ENCODE measurements at regions not wholly inside any gene's neighbourhood (a gene's known extent, or its start where the extent isn't known, plus 50 kb on each side); places are given as distances from the start of the nearest gene placed in this dataset.
"Not testable (repeated sequence)": the region's sequence is repeated elsewhere in the genome, so short reads cannot be mapped to it uniquely, and the experiment has no call there.

DNA sequence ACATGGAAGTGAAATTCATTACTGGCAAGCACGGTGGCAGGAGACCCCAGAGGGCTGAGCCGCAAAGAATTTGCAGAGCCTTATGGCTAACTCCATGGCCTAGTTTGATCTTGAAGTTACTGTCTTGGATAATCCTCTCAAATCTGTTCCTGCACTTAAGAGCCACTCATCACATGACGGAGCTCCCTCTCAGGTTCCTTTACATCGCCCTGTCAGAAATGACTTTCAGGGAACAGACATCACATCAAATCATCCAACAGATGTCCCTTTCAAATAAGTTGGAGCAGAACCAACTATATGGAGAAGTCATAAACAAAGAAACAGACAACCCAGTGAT lies 328.8 kb upstream of the THBS1 start:
- TF ChIP-seq CTCF (IDR thresholded peaks at IDR 0.05; ENCODE audit: insufficient read depth, low read length, poor library complexity, severe bottlenecking), result no peak
- no peaks in the 10 kb centered on the region for H3K27me3 ChIP-seq (ENCODE audit: control insufficient read depth, insufficient read depth, low read length)
- DNase-seq (ENCODE audit: low read depth), result no peak
- no peaks in the 10 kb centered on the region for H3K36me3 ChIP-seq (ENCODE audit: control insufficient read depth, insufficient read depth, low read length)
- no peak overlapping the region for H3K4me3 ChIP-seq (ENCODE audit: low read depth, low read length)

GRCh38 chr15:39253552-39253951 lies 327.3 kb upstream of the THBS1 start:
- TF ChIP-seq CTCF (IDR thresholded peaks at IDR 0.05; ENCODE audit: insufficient read depth, low read length, poor library complexity, severe bottlenecking), result no peak
- Histone ChIP-seq H3K36me3 (ENCODE audit: control insufficient read depth, insufficient read depth, low read length) (no peaks in the 10 kb centered on the region), H3K27me3 (ENCODE audit: control insufficient read depth, insufficient read depth, low read length) (no peaks in the 10 kb centered on the region), H3K4me3 (ENCODE audit: low read depth, low read length) (no peak overlapping the region)
- no peak for DNase-seq (ENCODE audit: low read depth)

DNA sequence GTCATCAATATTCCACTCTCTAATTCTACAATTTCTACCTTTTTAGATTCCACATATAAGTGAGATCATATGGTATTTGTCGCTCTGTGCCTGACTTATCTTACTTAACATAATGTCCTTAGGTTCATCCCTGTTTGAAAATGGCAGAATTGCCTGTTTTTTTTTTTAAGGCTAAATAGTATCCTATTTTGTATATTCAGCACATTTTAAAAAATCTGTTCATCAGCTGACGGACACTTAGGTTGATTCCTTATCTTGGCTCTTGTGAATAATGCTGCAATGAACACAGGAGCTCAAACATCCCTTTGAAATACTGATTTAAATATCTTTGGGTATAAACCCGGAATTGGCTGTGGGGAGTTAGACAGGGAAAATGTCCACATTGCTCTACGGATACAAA lies 326.7 kb upstream of the THBS1 start:
- Histone ChIP-seq H3K4me3 (ENCODE audit: low read depth, low read length) (no peak overlapping the region), H3K36me3 (ENCODE audit: control insufficient read depth, insufficient read depth, low read length) (no peaks in the 10 kb centered on the region), H3K27me3 (ENCODE audit: control insufficient read depth, insufficient read depth, low read length) (no peaks in the 10 kb centered on the region)
- TF ChIP-seq CTCF (IDR thresholded peaks at IDR 0.05; ENCODE audit: insufficient read depth, low read length, poor library complexity, severe bottlenecking), result no peak
- no peak for DNase-seq (ENCODE audit: low read depth)

DNA sequence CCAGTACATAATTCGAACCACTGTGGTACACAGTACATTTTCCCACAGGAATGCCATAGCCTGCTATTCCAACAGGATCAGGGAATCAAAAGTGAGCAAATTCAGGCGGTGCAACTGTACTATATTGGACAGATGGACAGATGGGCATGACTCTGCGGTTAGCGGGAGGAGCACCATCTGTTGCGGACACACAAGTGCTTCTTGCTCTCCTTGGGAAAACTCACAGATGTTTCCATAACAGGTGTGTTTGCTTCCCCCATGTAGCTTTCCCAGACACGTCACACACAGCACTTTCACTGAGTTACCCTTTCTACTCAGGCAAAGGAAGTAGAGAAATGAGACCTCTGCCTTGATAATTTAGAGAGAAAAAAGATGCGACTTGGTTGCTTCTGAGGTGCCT lies 325.1 kb upstream of the THBS1 start:
- H3K27me3 ChIP-seq (ENCODE audit: control insufficient read depth, insufficient read depth, low read length), result no peaks in the 10 kb centered on the region
- no peak overlapping the region for H3K4me3 ChIP-seq (ENCODE audit: low read depth, low read length)
- no peak for DNase-seq (ENCODE audit: low read depth)
- TF ChIP-seq CTCF (IDR thresholded peaks at IDR 0.05; ENCODE audit: insufficient read depth, low read length, poor library complexity, severe bottlenecking), result no peak
- H3K36me3 ChIP-seq (ENCODE audit: control insufficient read depth, insufficient read depth, low read length), result no peaks in the 10 kb centered on the region

DNA sequence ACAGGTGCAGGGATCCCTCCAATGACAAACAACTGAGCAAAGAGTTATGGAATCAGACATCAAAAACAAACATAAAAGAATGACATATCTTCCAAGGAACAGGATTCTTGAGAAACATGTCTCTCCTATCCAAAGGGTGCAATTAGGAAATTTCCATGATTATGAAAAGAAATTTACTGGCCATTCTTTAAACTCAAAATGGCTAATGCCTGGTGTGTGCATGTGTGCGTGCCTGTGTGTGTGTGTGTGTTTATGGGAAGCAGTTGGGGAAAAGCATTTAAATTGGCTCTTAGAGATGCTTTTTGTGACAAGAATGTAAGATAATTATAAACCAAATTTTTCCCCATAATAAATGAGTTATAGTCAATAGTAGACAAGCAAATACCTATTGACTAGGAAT lies 320.5 kb upstream of the THBS1 start:
- DNase-seq (ENCODE audit: low read depth), result no peak
- H3K4me3 ChIP-seq (ENCODE audit: low read depth, low read length), result no peak overlapping the region
- H3K27me3 ChIP-seq (ENCODE audit: control insufficient read depth, insufficient read depth, low read length), result no peaks in the 10 kb centered on the region
- no peaks in the 10 kb centered on the region for H3K36me3 ChIP-seq (ENCODE audit: control insufficient read depth, insufficient read depth, low read length)
- TF ChIP-seq CTCF (IDR thresholded peaks at IDR 0.05; ENCODE audit: insufficient read depth, low read length, poor library complexity, severe bottlenecking), result no peak

DNA sequence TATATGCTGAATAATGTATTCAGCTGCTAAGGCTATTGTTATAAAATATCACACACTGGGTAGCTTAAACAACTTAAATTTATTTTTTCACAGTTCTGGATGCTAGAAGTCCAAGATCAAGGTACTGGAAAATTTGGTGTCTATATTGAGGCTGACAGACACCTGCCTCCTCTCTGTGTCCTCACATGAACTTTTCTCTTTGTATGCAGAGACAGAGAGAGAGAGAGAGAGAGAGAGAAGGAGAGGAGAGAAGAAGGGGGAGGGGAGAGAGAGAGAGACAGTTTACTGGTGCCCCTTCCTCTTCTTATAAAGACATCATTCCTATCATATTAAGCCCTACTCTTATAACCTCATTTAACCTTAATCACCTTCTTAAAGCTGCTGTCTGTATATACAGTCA lies 320.1 kb upstream of the THBS1 start:
- no peaks in the 10 kb centered on the region for H3K27me3 ChIP-seq (ENCODE audit: control insufficient read depth, insufficient read depth, low read length)
- no peak for DNase-seq (ENCODE audit: low read depth)
- H3K36me3 ChIP-seq (ENCODE audit: control insufficient read depth, insufficient read depth, low read length), result no peaks in the 10 kb centered on the region
- no peak overlapping the region for H3K4me3 ChIP-seq (ENCODE audit: low read depth, low read length)
- no peak for TF ChIP-seq CTCF (IDR thresholded peaks at IDR 0.05; ENCODE audit: insufficient read depth, low read length, poor library complexity, severe bottlenecking)

- not testable (repeated sequence) for DNase-seq (ENCODE audit: low read depth); H3K4me3 ChIP-seq (ENCODE audit: low read depth, low read length); H3K27me3 ChIP-seq (ENCODE audit: control insufficient read depth, insufficient read depth, low read length); H3K36me3 ChIP-seq (ENCODE audit: control insufficient read depth, insufficient read depth, low read length)
Measured at GRCh38 chr15:39261397-39262183, 319.3 kb upstream of the THBS1 start.

- not testable (repeated sequence) for H3K36me3 ChIP-seq (ENCODE audit: control insufficient read depth, insufficient read depth, low read length); H3K4me3 ChIP-seq (ENCODE audit: low read depth, low read length); H3K27me3 ChIP-seq (ENCODE audit: control insufficient read depth, insufficient read depth, low read length); DNase-seq (ENCODE audit: low read depth)
Measured at GRCh38 chr15:39262995-39263772, 317.7 kb upstream of the THBS1 start.

Measured in kidney epithelial cell (primary cell).